ENCODE measurements at regions not wholly inside any gene's neighbourhood (a gene's known extent, or its start where the extent isn't known, plus 50 kb on each side); places are given as distances from the start of the nearest gene placed in this dataset.
"Not testable (repeated sequence)": the region's sequence is repeated elsewhere in the genome, so short reads cannot be mapped to it uniquely, and the experiment has no call there.

GRCh38 chr13:18949489-18949761 lies 232.2 kb downstream of the TUBA3C start:
- DNase-seq (ENCODE audit: low read depth in 2 of 2), result no peak

DNA sequence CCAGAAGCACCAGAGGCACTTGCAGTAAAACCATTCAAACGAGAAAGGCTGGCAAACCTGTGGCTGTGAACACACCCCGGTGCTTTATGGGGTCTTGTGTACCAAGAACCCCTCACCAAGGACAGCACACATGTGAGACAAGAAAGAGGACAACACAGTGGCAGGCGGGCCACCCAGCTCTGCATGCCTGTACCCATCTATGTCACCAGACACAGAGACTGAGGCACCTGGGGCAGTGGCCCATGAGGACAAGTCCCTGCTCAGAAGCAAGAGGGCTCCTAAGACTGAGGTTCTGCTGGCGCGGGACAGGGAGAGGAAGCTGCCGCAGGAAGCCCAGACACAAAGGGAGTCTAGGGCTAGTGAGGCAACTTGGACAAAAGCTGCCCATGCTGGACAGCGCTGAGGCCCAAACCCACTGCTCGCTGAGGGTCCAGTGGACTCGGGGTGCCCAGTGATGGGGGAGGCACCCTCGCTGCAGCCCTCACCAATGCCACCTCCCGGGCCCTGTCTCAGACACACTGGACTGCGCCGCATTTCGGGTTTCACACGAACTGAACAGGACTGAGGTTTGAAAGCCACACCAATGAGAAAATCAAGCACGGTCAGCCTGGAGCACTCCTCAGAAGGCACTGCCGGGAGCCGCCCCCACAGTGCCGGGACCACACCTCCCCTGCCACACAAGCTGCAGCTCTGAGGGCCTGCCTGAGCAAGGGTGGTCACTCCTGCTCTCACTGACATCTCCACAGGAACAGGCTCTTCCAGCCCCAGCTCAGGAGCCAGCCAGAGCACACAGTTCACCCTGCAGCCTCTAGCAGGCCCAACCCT lies 232.7 kb downstream of the TUBA3C start:
- DNase-seq (ENCODE audit: low read depth in 2 of 2), result no peak

DNA sequence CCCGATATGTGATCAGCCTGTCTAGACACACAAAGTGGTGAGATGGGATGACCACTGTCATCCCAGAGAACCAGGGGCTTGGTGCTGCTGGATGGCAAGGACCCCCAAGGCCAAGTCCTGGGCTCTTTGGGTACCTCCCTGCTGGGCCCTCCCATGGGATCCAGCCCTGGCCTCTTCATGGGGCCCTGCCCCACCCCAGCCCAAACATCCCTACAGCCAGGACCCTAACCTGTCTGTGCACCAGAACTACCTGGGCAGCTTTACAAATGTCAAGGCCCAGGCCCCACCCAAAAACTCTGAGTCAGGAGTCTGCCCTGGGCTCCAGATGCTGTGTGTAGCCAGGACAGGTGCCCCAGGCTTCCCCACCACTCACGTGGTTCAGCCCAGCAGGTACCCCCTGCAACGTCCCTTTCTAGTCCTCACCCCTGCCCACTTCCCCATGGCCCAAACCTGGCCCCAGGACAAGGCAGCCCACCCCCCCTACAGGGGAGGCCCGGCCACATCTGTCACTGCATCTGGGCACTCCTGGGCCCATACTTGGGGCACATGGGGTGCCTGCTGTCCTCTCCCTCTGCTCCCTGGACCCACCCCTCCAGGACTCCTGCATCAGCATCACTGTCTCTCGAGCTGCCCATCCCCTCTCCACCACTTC lies 233.5 kb downstream of the TUBA3C start:
- no peak for DNase-seq (ENCODE audit: low read depth in 2 of 2)

- no peak for DNase-seq (ENCODE audit: low read depth in 2 of 2)
These were observed 234.1 kb downstream of the TUBA3C start for GRCh38 chr13:18947376-18947977.

GRCh38 chr13:18946738-18947137 lies 234.9 kb downstream of the TUBA3C start:
- no peak for DNase-seq (ENCODE audit: low read depth in 2 of 2)

DNA sequence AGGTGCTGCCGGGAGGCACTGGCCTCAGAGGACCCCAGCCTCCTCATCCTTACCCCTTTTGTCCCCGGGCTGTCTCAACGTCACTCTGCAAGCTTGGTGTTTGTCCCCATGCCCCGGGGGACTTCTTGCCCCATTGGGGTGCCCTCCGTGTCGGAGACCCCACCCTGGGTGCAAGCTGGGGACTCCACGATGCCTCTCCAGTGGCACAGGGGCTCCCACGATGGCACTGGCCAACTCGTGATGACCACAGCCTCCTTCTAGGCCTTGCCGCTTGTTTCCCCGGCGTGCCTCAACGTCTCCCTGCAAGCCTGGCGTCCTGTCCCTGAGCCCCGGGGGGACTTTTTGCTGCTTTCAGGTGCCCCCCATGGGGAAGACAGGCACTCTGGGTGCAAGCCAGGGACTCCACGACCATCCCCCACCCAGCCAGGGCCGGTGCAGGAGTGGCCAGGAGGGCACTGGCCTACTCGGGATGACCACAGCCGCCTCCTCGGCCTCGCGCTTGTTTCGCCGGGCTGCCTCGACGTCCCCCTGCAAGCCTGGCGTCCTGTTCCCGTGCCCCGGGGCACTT lies 237.0 kb downstream of the TUBA3C start:
- no peak for DNase-seq (ENCODE audit: low read depth in 2 of 2)

DNA sequence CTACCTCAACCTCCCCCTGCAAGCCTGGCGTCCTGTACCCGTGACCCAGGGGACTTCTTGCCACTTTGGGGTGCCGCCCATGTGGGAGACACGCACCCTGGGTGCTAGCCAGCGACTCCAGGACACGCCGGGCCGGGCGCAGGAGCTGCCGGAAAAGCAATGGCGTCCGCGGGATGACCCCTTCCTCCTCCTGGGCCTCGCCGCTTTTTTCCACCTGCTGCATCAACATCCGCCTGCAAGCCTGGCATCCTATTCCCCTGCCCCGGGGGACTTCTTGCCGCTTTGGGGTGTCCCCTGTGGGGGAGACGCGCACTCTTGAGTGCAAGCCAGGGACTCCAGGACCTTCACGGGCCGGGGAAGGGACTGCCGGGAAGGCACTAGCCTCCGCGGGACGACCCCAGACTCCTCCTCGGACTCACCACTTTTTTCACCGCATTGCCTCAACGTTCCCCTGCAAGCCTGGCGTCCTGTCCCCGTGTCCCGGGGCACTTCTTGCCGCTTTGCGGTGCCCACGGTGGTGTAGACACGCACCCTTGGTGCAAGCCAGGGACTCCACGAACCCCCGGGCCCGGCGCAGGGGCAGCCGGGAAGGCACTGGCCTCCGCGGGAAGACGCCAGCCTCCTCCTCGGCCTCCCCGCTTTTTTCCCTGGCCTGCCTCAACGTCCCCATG lies 237.8 kb downstream of the TUBA3C start:
- DNase-seq (ENCODE audit: low read depth in 2 of 2), result no peak

- DNase-seq (ENCODE audit: low read depth in 2 of 2), result no peak
These were observed 238.4 kb downstream of the TUBA3C start for GRCh38 chr13:18943273-18943672.

DNA sequence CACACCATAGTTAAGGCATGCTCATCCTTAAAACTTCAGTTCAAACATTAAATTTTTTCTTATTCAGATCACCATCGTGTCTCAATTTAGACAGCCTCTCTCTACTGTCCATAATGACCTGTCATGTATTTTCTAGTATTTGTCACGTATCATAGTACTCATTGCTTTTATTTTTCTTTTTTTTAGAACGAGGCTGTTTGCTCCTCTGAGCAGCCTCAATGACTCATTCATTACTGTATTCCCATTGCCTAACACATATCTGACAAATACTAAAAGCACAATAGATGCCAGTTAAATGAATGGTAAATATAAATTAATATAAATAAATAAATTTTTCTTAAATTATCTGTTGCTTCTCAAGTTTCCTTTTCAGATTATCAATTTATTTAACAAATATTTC lies 245.5 kb downstream of the TUBA3C start:
- DNase-seq (ENCODE audit: low read depth in 2 of 2), result no peak

DNA sequence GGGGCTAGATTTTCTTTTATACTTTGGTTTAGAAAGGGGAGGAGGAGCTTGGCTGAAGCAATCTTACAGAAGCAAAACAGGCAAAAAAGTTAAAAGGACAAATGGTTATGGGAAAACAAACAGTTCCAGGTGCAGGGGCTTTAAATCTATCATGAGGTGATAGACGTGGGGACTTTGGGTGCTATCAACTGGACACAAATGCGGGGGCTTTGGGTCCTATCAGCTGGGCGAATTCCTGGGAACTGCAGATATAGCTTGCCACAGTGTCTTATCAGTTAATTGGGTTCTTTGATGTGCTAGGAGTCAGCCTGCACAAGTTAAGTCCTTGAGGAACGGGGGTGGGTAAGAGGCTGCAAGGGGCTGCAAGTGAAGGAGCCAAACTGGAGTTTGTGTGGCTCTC lies 260.6 kb downstream of the TUBA3C start:
- DNase-seq (ENCODE audit: low read depth in 2 of 2), result no peak

DNA sequence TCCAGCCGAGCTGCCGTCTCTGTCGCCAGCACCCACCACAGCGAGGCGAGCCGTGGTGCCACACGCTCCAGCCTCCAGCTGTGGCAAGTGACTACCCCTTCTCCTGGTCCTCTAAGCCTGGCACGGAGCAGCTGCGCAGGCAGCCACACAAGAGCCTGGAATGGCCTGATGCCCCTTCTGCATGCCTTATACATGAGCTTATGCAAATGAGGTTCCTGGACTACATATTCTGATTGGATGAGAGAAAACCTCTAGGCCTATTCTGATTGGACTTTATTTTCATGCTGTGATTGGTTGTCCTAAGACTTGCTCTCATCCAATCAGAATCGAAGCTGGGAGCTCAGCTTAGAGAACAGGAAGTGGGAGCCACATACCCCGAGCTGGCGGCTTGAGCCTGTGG lies 276.5 kb downstream of the TUBA3C start:
- not testable (repeated sequence) for DNase-seq (ENCODE audit: low read depth in 2 of 2)

DNA sequence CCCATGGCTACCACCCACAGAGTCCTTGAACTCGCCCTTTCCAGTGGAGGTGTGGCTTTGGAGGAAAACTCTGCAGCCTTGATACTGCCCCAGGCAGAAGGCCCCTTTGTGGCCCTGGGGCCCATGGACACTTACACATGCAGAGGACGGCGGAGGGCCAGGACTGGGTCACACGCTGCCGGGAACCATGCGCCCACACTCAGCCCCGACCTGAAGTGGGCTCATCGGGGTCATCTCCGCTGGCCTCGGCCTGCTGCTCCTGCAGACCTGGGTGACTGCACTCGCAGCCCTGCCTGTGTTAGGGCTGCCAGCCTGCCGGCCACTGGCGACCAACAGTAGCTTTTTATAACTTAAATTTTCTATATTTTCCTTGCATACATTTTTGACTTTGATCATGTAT lies 286.2 kb downstream of the TUBA3C start:
- DNase-seq (ENCODE audit: low read depth in 2 of 2), result not testable (repeated sequence)

- DNase-seq (ENCODE audit: low read depth in 2 of 2), result not testable (repeated sequence)
These were observed 290.4 kb downstream of the TUBA3C start for GRCh38 chr13:18891242-18891641.

GRCh38 chr13:18874875-18875789 lies 306.5 kb downstream of the TUBA3C start:
- DNase-seq (ENCODE audit: low read depth in 2 of 2), result not testable (repeated sequence)

DNA sequence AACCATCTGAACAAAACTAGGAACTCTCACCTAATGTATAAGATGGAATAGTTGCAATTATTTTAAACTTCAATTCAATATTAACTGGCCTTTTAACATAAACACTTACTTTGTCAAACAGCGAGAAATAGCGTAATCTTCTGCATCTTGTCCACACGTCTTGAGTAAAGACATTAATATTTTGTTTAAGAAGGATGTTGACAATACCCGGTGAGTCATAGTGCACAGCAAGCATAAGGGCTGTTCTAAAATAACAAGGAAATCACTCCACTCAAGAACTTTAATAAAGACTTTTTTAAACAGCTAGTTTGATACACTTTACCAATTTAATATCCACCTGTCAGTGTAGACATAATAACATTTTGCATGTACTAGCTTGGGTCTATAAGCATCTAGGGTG lies 311.1 kb downstream of the TUBA3C start:
- DNase-seq (ENCODE audit: low read depth in 2 of 2), result not testable (repeated sequence)

- DNase-seq (ENCODE audit: low read depth in 2 of 2), result not testable (repeated sequence)
These were observed 312.3 kb downstream of the TUBA3C start for GRCh38 chr13:18869365-18869764.

GRCh38 chr13:18837986-18838629 lies 343.5 kb downstream of the TUBA3C start:
- not testable (repeated sequence) for DNase-seq (ENCODE audit: low read depth in 2 of 2)

DNA sequence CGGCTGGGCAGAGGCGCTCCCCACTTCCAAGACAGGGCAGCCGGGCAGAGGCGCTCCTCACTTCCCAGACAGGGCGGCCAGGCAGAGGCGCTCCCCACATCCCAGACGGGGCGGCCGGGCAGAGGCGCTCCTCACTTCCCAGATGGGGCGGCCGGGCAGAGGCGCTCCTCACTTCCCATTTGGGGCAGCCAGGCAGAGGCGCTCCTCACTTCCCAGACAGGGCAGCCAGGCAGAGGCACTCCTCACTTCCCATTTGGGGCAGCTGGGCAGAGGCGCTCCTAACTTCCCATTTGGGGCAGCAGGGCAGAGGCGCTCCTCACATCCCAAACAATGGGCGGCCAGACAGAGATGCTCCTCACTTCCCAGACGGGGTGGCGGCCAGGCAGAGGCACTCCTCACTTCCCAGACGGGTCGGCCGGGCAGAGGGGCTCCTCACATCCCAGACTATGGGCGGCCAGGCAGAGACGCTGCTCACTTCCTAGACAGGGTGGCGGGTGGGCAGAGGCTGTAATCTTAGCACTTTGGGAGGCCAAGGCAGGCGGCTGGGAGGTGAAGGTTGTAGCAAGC lies 344.4 kb downstream of the TUBA3C start:
- DNase-seq (ENCODE audit: low read depth in 2 of 2), result not testable (repeated sequence)

- not testable (repeated sequence) for DNase-seq (ENCODE audit: low read depth in 2 of 2)
These were observed 345.0 kb downstream of the TUBA3C start for GRCh38 chr13:18836371-18837178.
